SU-DHL-6 (cell line): ENCODE measurements at regions not wholly inside any gene's neighbourhood (a gene's known extent, or its start where the extent isn't known, plus 50 kb on each side); places are given as distances from the start of the nearest gene placed in this dataset.

ENCODE experiments used
- H2AFZ ChIP-seq: fragments of 200-600 bp; sonication (generic); 2 replicates; pipeline ENCODE4 v1.6.1; 2014; ENCODE audit warnings: low read depth, mild to moderate bottlenecking, moderate library complexity, mixed read lengths, antibody characterized with exemption, low read length; ENCODE audit not compliant: severe bottlenecking
- H3F3A ChIP-seq: fragments of 200-600 bp; shearing (Covaris generic); 2 replicates; pipeline ENCODE4 v1.6.0; 2016; ENCODE audit warnings: antibody characterized with exemption, mild to moderate bottlenecking; ENCODE audit not compliant: insufficient read depth
- H3K27ac ChIP-seq: fragments of 200-600 bp; sonication (generic); 2 replicates; pipeline ENCODE4 v1.5.1; 2016; ENCODE audit warnings: low read depth, mild to moderate bottlenecking, low read length, moderate library complexity, mixed read lengths
- H3K27me3 ChIP-seq: fragments of 200-600 bp; sonication (generic), shearing (Covaris generic); 2 replicates; pipeline ENCODE4 v1.6.0; 2014; ENCODE audit warnings: mild to moderate bottlenecking, low read length
- H3K36me3 ChIP-seq: fragments of 200-600 bp; sonication (generic); 2 replicates; pipeline ENCODE4 v1.6.1; 2014; ENCODE audit warnings: mild to moderate bottlenecking, low read length, mixed read lengths
- H3K4me2 ChIP-seq: fragments of 300-600, 200-600 bp; shearing (Covaris generic), sonication (generic); 2 replicates; pipeline ENCODE4 v1.6.0; 2014; ENCODE audit warnings: low read length, low read depth, mild to moderate bottlenecking; ENCODE audit not compliant: poor library complexity, severe bottlenecking
- H3K4me3 ChIP-seq: fragments of 200-600 bp; sonication (generic); 2 replicates; pipeline ENCODE4 v1.5.1; 2014; ENCODE audit warnings: antibody characterized with exemption, low read length, mild to moderate bottlenecking, mixed read lengths; ENCODE audit not compliant: insufficient read depth, poor library complexity, severe bottlenecking
- H3K79me2 ChIP-seq: fragments of 200-600 bp; sonication (generic); 2 replicates; pipeline ENCODE4 v1.6.1; 2014; ENCODE audit warnings: mild to moderate bottlenecking, low read length, moderate library complexity; ENCODE audit not compliant: insufficient read depth
- H3K9ac ChIP-seq: fragments of 200-600 bp; sonication (generic); 2 replicates; pipeline ENCODE4 v1.7.0; 2014; ENCODE audit warnings: mild to moderate bottlenecking, low read length
- H3K9me2 ChIP-seq: fragments of 200-600 bp; sonication (generic); replicated peaks from 2 replicates; pipeline ENCODE4 v1.6.1; 2014; ENCODE audit warnings: low read length; ENCODE audit not compliant: insufficient read depth
- H3K9me3 ChIP-seq: fragments of 200-600 bp; sonication (generic); 2 replicates; pipeline ENCODE4 v1.6.1; 2014; ENCODE audit warnings: low read length, mixed read lengths; ENCODE audit not compliant: insufficient read depth
- H4K20me1 ChIP-seq: fragments of 200-600 bp; sonication (generic); 2 replicates; pipeline ENCODE4 v1.6.1; 2014; ENCODE audit warnings: low read depth, mild to moderate bottlenecking, antibody characterized with exemption, low read length, moderate library complexity, mixed read lengths
- CTCF ChIP-seq: fragments of 200-600 bp; sonication (generic); IDR thresholded peaks from one replicate; pipeline ENCODE4 v1.5.1; 2017; ENCODE audit warnings: antibody characterized with exemption, mild to moderate bottlenecking, low read length, moderate library complexity; ENCODE audit not compliant: insufficient read depth, poor library complexity, severe bottlenecking
- EZH2phosphoT487 ChIP-seq: fragments of 200-600 bp; sonication (generic), shearing (Covaris generic); conservative IDR thresholded peaks from 2 replicates; pipeline ENCODE4 v1.6.1; 2018; ENCODE audit warnings: mild to moderate bottlenecking, antibody characterized with exemption, low read length, moderate library complexity, mixed read lengths

DNA sequence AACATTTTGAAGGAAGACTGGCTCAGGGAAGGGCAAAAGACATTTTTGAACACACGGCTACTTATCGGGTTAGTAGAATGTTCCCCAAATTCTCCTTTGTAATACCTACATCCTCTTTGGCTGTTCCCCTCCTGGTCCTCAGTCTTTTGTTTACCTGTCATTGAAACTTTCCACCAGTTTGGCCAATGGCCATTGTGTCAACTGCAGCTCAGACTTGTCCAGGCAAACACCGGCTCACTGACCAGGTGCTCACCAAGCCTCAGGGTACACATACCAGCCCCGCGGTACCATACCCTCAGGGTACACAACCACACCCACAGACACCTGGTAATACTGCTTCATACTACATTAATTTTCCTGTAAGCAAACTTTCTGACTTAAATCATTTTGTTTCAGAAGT is 84.8 kb upstream of the ZNF648 start:
- no peak overlapping the region for H3K4me2 ChIP-seq
- no peaks in the 10 kb centered on the region for H3K79me2 ChIP-seq
- no peak overlapping the region for H3K27ac ChIP-seq
- no peak overlapping the region for H3K4me3 ChIP-seq
- H3F3A ChIP-seq, result no peaks in the 10 kb centered on the region
- no peaks in the 10 kb centered on the region for H3K27me3 ChIP-seq
- no peak for TF ChIP-seq CTCF
- no peak for TF ChIP-seq EZH2phosphoT487
- no peaks in the 10 kb centered on the region for H3K9me2 ChIP-seq
- H2AFZ ChIP-seq, result no peak overlapping the region
- no peaks in the 10 kb centered on the region for H3K9me3 ChIP-seq
- H3K36me3 ChIP-seq, result no peaks in the 10 kb centered on the region
- H3K9ac ChIP-seq, result no peak overlapping the region
- H4K20me1 ChIP-seq, result no peaks in the 10 kb centered on the region

- Histone ChIP-seq H3K4me2 (no peak overlapping the region), H3K9me3 (no peaks in the 10 kb centered on the region), H3K36me3 (no peaks in the 10 kb centered on the region), H4K20me1 (no peaks in the 10 kb centered on the region), H3K9me2 (no peaks in the 10 kb centered on the region), H3F3A (no peaks in the 10 kb centered on the region), H3K27ac (no peak overlapping the region), H3K27me3 (no peaks in the 10 kb centered on the region), H2AFZ (no peak overlapping the region), H3K4me3 (no peak overlapping the region), H3K79me2 (no peaks in the 10 kb centered on the region), H3K9ac (no peak overlapping the region)
- TF ChIP-seq CTCF, result no peak
Observed at GRCh38 chr1:182145441-182145840, 83.9 kb upstream of the ZNF648 start.

- Histone ChIP-seq H3K79me2 (no peaks in the 10 kb centered on the region), H2AFZ (no peak overlapping the region), H3K4me3 (no peak overlapping the region), H3F3A (no peaks in the 10 kb centered on the region), H4K20me1 (no peaks in the 10 kb centered on the region), H3K9ac (no peak overlapping the region), H3K4me2 (no peak overlapping the region), H3K27ac (no peak overlapping the region), H3K27me3 (no peaks in the 10 kb centered on the region), H3K36me3 (no peaks in the 10 kb centered on the region), H3K9me2 (no peaks in the 10 kb centered on the region), H3K9me3 (no peaks in the 10 kb centered on the region)
- TF ChIP-seq CTCF, result no peak
- TF ChIP-seq EZH2phosphoT487, result no peak
Observed at GRCh38 chr1:182144646-182145030, 83.1 kb upstream of the ZNF648 start.
